ENCODE measurements at regions not wholly inside any gene's neighbourhood (a gene's known extent, or its start where the extent isn't known, plus 50 kb on each side); places are given as distances from the start of the nearest gene placed in this dataset.

DNA sequence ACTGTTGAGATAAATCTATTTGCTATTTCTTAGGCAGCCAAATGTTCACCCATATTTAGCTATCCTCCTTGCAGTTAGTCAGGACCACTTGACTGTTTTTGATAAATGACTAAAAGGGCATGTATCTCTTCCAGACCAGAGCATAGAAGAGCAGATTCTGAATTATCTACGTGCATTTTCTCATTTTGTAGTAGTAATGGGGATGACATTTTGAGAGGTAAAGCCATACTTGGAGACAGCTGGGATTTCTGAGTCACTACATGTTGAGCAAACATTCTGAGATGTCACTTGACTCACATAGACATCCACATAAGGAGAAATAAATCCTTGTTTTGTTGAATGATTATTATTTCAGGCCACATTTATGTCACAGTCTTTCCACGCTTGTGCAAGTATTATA lies 297.6 kb downstream of the CDH10 start:
- TF ChIP-seq, protein P1, sequence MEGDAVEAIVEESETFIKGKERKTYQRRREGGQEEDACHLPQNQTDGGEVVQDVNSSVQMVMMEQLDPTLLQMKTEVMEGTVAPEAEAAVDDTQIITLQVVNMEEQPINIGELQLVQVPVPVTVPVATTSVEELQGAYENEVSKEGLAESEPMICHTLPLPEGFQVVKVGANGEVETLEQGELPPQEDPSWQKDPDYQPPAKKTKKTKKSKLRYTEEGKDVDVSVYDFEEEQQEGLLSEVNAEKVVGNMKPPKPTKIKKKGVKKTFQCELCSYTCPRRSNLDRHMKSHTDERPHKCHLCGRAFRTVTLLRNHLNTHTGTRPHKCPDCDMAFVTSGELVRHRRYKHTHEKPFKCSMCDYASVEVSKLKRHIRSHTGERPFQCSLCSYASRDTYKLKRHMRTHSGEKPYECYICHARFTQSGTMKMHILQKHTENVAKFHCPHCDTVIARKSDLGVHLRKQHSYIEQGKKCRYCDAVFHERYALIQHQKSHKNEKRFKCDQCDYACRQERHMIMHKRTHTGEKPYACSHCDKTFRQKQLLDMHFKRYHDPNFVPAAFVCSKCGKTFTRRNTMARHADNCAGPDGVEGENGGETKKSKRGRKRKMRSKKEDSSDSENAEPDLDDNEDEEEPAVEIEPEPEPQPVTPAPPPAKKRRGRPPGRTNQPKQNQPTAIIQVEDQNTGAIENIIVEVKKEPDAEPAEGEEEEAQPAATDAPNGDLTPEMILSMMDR (IDR thresholded peaks at IDR 0.05 in 2 of 3, conservative IDR thresholded peaks at IDR 0.05 in 1 of 3; ENCODE audit: control insufficient read depth in 2 of 3, extremely low read depth in 1 of 3, insufficient read depth in 1 of 3, low read depth in 3 of 3, low read length in 3 of 3), result no peak
- TF ChIP-seq, protein P2, sequence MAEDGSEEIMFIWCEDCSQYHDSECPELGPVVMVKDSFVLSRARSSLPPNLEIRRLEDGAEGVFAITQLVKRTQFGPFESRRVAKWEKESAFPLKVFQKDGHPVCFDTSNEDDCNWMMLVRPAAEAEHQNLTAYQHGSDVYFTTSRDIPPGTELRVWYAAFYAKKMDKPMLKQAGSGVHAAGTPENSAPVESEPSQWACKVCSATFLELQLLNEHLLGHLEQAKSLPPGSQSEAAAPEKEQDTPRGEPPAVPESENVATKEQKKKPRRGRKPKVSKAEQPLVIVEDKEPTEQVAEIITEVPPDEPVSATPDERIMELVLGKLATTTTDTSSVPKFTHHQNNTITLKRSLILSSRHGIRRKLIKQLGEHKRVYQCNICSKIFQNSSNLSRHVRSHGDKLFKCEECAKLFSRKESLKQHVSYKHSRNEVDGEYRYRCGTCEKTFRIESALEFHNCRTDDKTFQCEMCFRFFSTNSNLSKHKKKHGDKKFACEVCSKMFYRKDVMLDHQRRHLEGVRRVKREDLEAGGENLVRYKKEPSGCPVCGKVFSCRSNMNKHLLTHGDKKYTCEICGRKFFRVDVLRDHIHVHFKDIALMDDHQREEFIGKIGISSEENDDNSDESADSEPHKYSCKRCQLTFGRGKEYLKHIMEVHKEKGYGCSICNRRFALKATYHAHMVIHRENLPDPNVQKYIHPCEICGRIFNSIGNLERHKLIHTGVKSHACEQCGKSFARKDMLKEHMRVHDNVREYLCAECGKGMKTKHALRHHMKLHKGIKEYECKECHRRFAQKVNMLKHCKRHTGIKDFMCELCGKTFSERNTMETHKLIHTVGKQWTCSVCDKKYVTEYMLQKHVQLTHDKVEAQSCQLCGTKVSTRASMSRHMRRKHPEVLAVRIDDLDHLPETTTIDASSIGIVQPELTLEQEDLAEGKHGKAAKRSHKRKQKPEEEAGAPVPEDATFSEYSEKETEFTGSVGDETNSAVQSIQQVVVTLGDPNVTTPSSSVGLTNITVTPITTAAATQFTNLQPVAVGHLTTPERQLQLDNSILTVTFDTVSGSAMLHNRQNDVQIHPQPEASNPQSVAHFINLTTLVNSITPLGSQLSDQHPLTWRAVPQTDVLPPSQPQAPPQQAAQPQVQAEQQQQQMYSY (CRISPR knock-in tag; IDR thresholded peaks at IDR 0.05), result no peak
- TF ChIP-seq FOXK2 (IDR thresholded peaks at IDR 0.05), result no peak
- no peak for TF ChIP-seq YY1 (IDR thresholded peaks at IDR 0.05; ENCODE audit: low read depth, low read length)
- no peak for TF ChIP-seq RELA (IDR thresholded peaks at IDR 0.05; ENCODE audit: borderline replicate concordance, partially characterized antibody)
- TF ChIP-seq, protein P3, sequence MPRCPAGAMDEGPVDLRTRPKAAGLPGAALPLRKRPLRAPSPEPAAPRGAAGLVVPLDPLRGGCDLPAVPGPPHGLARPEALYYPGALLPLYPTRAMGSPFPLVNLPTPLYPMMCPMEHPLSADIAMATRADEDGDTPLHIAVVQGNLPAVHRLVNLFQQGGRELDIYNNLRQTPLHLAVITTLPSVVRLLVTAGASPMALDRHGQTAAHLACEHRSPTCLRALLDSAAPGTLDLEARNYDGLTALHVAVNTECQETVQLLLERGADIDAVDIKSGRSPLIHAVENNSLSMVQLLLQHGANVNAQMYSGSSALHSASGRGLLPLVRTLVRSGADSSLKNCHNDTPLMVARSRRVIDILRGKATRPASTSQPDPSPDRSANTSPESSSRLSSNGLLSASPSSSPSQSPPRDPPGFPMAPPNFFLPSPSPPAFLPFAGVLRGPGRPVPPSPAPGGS (IDR thresholded peaks at IDR 0.05; ENCODE audit: borderline replicate concordance, insufficient read depth, low read depth, low read length, poor library complexity, severe bottlenecking), result no peak
- TF ChIP-seq, protein P4, sequence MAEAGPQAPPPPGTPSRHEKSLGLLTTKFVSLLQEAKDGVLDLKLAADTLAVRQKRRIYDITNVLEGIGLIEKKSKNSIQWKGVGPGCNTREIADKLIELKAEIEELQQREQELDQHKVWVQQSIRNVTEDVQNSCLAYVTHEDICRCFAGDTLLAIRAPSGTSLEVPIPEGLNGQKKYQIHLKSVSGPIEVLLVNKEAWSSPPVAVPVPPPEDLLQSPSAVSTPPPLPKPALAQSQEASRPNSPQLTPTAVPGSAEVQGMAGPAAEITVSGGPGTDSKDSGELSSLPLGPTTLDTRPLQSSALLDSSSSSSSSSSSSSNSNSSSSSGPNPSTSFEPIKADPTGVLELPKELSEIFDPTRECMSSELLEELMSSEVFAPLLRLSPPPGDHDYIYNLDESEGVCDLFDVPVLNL (IDR thresholded peaks at IDR 0.05; ENCODE audit: low read depth, low read length), result no peak
- no peak for TF ChIP-seq HCFC1 (IDR thresholded peaks at IDR 0.05; ENCODE audit: low read length)
- no peak for TF ChIP-seq IKZF1 (conservative IDR thresholded peaks at IDR 0.05)

All from GM12878 (cell line).